B cell (primary cell): ENCODE measurements at regions not wholly inside any gene's neighbourhood (a gene's known extent, or its start where the extent isn't known, plus 50 kb on each side); places are given as distances from the start of the nearest gene placed in this dataset.

Source experiments
- CTCF ChIP-seq: fragments of 200-600 bp; IDR thresholded peaks from one replicate; pipeline ENCODE4 v1.8.0; 2022; ENCODE audit warnings: antibody characterized with exemption, mild to moderate bottlenecking
- EZH2 ChIP-seq: IDR thresholded peaks from 2 replicates; pipeline ENCODE4 v1.6.1; 2012; ENCODE audit warnings: borderline replicate concordance, low read depth, mild to moderate bottlenecking, moderate library complexity, low read length; ENCODE audit not compliant: insufficient read depth, poor library complexity, severe bottlenecking

- no peak for TF ChIP-seq CTCF
- TF ChIP-seq EZH2 = no peak
Measured at GRCh38 chr12:75922944-75923642, 108.5 kb downstream of the PHLDA1 start.
